ENCODE measurements at regions not wholly inside any gene's neighbourhood (a gene's known extent, or its start where the extent isn't known, plus 50 kb on each side); places are given as distances from the start of the nearest gene placed in this dataset.

DNA sequence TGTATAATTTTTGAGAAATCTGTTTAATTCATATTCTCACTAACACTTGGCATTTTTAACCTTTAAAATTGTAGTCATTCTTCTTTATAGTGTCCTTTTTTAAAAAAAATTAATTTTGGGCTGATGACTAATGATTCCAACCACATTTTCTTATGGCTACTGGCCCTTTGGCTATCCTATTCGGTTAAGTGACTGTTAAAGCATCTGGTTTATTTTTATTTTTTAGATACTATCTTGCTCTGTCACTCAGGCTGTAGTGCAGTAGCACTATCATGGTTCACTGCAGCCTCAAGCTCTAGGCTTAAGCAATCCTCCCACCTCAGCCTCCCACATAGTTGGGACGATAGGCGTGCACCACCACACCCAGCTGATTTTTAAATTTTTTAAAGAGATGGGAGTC lies 723.2 kb upstream of the CXADR start:
- TF ChIP-seq ZNF114 (CRISPR knock-in tag; IDR thresholded peaks at IDR 0.05) (no peak), EZH2phosphoT487 (IDR thresholded peaks at IDR 0.05; ENCODE audit: unreplicated experiment) (no peak), EZH2 (IDR thresholded peaks at IDR 0.05; ENCODE audit: low read depth, unreplicated experiment) (no peak), POLR2AphosphoS5 (IDR thresholded peaks at IDR 0.05; ENCODE audit: low read depth) (no peak)
- TF ChIP-seq, protein P1, sequence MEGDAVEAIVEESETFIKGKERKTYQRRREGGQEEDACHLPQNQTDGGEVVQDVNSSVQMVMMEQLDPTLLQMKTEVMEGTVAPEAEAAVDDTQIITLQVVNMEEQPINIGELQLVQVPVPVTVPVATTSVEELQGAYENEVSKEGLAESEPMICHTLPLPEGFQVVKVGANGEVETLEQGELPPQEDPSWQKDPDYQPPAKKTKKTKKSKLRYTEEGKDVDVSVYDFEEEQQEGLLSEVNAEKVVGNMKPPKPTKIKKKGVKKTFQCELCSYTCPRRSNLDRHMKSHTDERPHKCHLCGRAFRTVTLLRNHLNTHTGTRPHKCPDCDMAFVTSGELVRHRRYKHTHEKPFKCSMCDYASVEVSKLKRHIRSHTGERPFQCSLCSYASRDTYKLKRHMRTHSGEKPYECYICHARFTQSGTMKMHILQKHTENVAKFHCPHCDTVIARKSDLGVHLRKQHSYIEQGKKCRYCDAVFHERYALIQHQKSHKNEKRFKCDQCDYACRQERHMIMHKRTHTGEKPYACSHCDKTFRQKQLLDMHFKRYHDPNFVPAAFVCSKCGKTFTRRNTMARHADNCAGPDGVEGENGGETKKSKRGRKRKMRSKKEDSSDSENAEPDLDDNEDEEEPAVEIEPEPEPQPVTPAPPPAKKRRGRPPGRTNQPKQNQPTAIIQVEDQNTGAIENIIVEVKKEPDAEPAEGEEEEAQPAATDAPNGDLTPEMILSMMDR (conservative IDR thresholded peaks at IDR 0.05; ENCODE audit: low read depth in 2 of 2) = no peak

All from GM23338 (cell line).